Gastroesophageal sphincter (tissue), 4 donors: ENCODE measurements at regions not wholly inside any gene's neighbourhood (a gene's known extent, or its start where the extent isn't known, plus 50 kb on each side); places are given as distances from the start of the nearest gene placed in this dataset.

Experiments used
- ATAC-seq: fragments of 150-250 bp; one replicate; pipeline ENCODE4 v1.9.1; 2016; ENCODE audit warnings: mild to moderate bottlenecking, moderate library complexity
- H3K27ac ChIP-seq, 4 donors: fragments of 200-600 bp; sonication (generic) in 3 of 4; 1 replicate in 3 of 4; 2 replicates in 1 of 4; pipeline ENCODE4 v1.5.1; 2016 to 2019
- H3K27me3 ChIP-seq: fragments of 200-600 bp; sonication (generic); one replicate; pipeline ENCODE4 v1.5.1; 2019
- H3K36me3 ChIP-seq, 2 donors: fragments of 200-600 bp; sonication (generic); one replicate each; pipeline ENCODE4 v1.5.1; 2019; ENCODE audit warnings: control low read depth in 1 of 2
- H3K4me1 ChIP-seq, 3 donors: fragments of 200-600 bp; sonication (generic); 1 replicate in 2 of 3; 2 replicates in 1 of 3; pipeline ENCODE4 v1.5.1; 2016 to 2019; ENCODE audit warnings: control low read depth in 2 of 3
- H3K4me3 ChIP-seq, 2 donors: fragments of 200-600 bp; sonication (generic); one replicate each; pipeline ENCODE4 v1.5.1; 2019; ENCODE audit warnings: mild to moderate bottlenecking in 1 of 2, moderate library complexity in 1 of 2
- H3K9me3 ChIP-seq, 3 donors: fragments of 200-600 bp; sonication (generic); one replicate each; pipeline ENCODE4 v1.5.1; 2017 to 2019; ENCODE audit warnings: control low read depth in 2 of 3
- CTCF ChIP-seq, 4 experiments: fragments of 200-600 bp in 2 of 4; fragments of 450-650 bp in 2 of 4; sonication (generic) in 1 of 4; IDR thresholded peaks; one replicate each; pipeline ENCODE4 v1.5.1; 2017 to 2019; ENCODE audit warnings: antibody characterized with exemption in 4 of 4, mild to moderate bottlenecking in 2 of 4, moderate library complexity in 2 of 4
- EP300 ChIP-seq: sonication (generic); formaldehyde crosslinking; IDR thresholded peaks from one replicate; pipeline ENCODE4 v1.6.1; 2017; ENCODE audit warnings: antibody characterized with exemption, mild to moderate bottlenecking
- POLR2A ChIP-seq, 2 donors: fragments of 450-650 bp; IDR thresholded peaks; one replicate each; pipeline ENCODE4 v1.6.1; 2017; ENCODE audit warnings: antibody characterized with exemption in 2 of 2, mild to moderate bottlenecking in 2 of 2, moderate library complexity in 1 of 2
- POLR2AphosphoS5 ChIP-seq: sonication (generic); formaldehyde crosslinking; IDR thresholded peaks from one replicate; pipeline ENCODE4 v1.6.1; 2017; ENCODE audit warnings: antibody characterized with exemption
- WGBS, 2 donors: methylation state at CpG; one replicate each; pipeline ENCODE4 v1.1.5; 2018; ENCODE audit warnings: low coverage in 1 of 2; 5-methylcytosine and 5-hydroxymethylcytosine counted together

GRCh38 chr11:69369210-69369825 lies 75.4 kb downstream of the MYEOV start:
- H3K27me3 ChIP-seq = peaks cover 9% of the 10 kb centered on the region
- TF ChIP-seq POLR2AphosphoS5 = no peak
- no peak for TF ChIP-seq CTCF (IDR thresholded peaks at IDR 0.05)
- TF ChIP-seq POLR2A (IDR thresholded peaks at IDR 0.05) = no peak
- no peak for TF ChIP-seq EP300
- H3K27ac ChIP-seq = no peak overlapping the region
- no peaks in the 10 kb centered on the region for H3K36me3 ChIP-seq
- no peaks in the 10 kb centered on the region for H3K4me1 ChIP-seq
- H3K4me3 ChIP-seq = no peak overlapping the region
- WGBS, 2 donors = 70 to 90% methylated on average over 4 to 5 of the region's 5 CpGs
- ATAC-seq = no peak
- H3K9me3 ChIP-seq = no peaks in the 10 kb centered on the region

GRCh38 chr11:69369945-69370344 lies 76.0 kb downstream of the MYEOV start:
- Histone ChIP-seq H3K27ac (no peak overlapping the region), H3K4me3 (no peak overlapping the region), H3K36me3 (no peaks in the 10 kb centered on the region), H3K4me1 (no peaks in the 10 kb centered on the region), H3K27me3 (peaks cover 15% of the 10 kb centered on the region), H3K9me3 (no peaks in the 10 kb centered on the region)
- 97 to 100% methylated on average over 1 to 2 of the region's 2 CpGs for WGBS, 2 donors
- no peak for ATAC-seq
- TF ChIP-seq EP300 (no peak), CTCF (IDR thresholded peaks at IDR 0.05) (no peak), POLR2AphosphoS5 (no peak), POLR2A (IDR thresholded peaks at IDR 0.05) (no peak)

GRCh38 chr11:69370984-69371709 lies 77.2 kb downstream of the MYEOV start:
- no peak for ATAC-seq
- Histone ChIP-seq H3K36me3 (no peaks in the 10 kb centered on the region), H3K4me1 (no peaks in the 10 kb centered on the region), H3K4me3 (no peak overlapping the region), H3K27ac (no peak overlapping the region), H3K27me3 (peaks cover 20% of the 10 kb centered on the region), H3K9me3 (no peaks in the 10 kb centered on the region)
- 87 to 98% methylated on average over 3 to 6 of the region's 13 CpGs for WGBS, 2 donors
- no peak for TF ChIP-seq POLR2A (IDR thresholded peaks at IDR 0.05)
- no peak for TF ChIP-seq CTCF (IDR thresholded peaks at IDR 0.05)
- TF ChIP-seq EP300 = no peak
- no peak for TF ChIP-seq POLR2AphosphoS5

DNA sequence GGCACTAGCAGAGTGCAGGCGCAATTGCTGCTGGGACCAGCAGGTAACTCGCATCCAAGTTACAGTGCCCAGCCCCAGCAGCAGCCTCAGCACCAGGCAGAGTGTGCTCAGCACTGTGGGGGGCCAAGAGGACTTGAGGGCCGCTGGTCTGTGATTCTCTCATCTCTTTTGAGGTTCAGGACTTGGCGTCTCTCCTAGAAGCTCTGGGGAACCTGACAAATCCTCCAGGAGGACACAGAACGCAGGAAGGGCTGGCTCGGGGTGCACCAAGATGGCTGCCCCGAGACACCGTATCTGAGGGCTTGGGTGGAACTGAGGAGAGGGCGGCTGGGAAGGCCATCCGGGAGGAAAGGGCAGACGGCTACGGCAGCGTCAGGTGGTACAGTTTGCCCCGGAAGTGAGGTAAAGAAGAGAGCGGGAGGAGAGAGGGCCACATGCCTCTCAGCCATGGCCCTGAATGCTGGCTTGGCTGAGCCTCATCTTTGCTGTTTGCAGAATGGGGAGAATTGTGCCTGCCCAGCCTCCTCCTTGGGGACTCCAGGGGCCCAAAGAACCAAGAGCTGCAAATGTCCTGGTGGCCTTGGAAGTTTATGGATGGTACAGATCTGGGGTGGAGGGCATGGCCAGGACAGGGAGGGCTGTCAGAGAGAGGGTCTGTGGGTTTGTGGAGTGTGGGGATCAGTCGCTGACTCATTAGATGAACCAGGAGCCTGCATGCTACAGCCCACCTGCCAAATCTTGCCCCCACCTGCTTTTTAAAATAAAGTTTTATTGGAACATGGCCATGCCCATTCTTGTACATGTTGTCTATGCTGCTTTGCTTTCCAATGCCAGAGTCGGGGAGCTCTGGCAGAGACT lies 78.0 kb downstream of the MYEOV start:
- H3K9me3 ChIP-seq = no peaks in the 10 kb centered on the region
- no peaks in the 10 kb centered on the region for H3K4me1 ChIP-seq
- no peak for TF ChIP-seq POLR2AphosphoS5
- no peak for TF ChIP-seq CTCF (IDR thresholded peaks at IDR 0.05)
- TF ChIP-seq POLR2A (IDR thresholded peaks at IDR 0.05) = no peak
- TF ChIP-seq EP300 = no peak
- peaks cover 26% of the 10 kb centered on the region for H3K27me3 ChIP-seq
- no peaks in the 10 kb centered on the region for H3K36me3 ChIP-seq
- no peak for ATAC-seq
- no peak overlapping the region for H3K27ac ChIP-seq
- WGBS, 2 donors = 80 to 87% methylated on average over 3 of the region's 17 CpGs
- H3K4me3 ChIP-seq = no peak overlapping the region
